Pancreas (tissue), 10 donors: ENCODE measurements at regions not wholly inside any gene's neighbourhood (a gene's known extent, or its start where the extent isn't known, plus 50 kb on each side); places are given as distances from the start of the nearest gene placed in this dataset.

Experiments used
- ATAC-seq, 4 donors: fragments of 200-7000 bp; cut with Tn5 transposase; one replicate each; pipeline versions ENCODE4 v1.8.0 to v1.9.1; 2020; ENCODE audit warnings: mild to moderate bottlenecking in 4 of 4, moderate library complexity in 4 of 4
- DNase-seq, 6 donors: peaks; one replicate each; pipeline ENCODE4 v3.0.0-alpha.2; 2020
- FAIRE-seq: peaks from 2 replicates; lab custom pipeline; 2012; peaks lifted over from hg19 to GRCh38; lab: Jason Lieb, UNC
- H3K27ac ChIP-seq, 4 donors: fragments of 200-600 bp; sonication (generic); 1 replicate in 3 of 4; 2 replicates in 1 of 4; pipeline versions ENCODE4 v1.5.0 to v1.8.0; 2020
- H3K27me3 ChIP-seq, 4 donors: fragments of 200-600 bp; one replicate each; pipeline ENCODE4 v1.8.0; 2021
- H3K36me3 ChIP-seq, 3 donors: fragments of 200-600 bp; sonication (generic) in 1 of 3; one replicate each; pipeline versions ENCODE4 v1.5.0 to v1.8.0; 2020 to 2021
- H3K4me1 ChIP-seq, 3 donors: fragments of 200-600 bp; one replicate each; pipeline ENCODE4 v1.8.0; 2021
- H3K4me3 ChIP-seq, 4 donors: fragments of 200-600 bp; sonication (generic) in 2 of 4; one replicate each; pipeline versions ENCODE4 v1.5.0 to v1.8.0; 2020 to 2021
- H3K9me3 ChIP-seq, 4 donors: fragments of 200-600 bp; one replicate each; pipeline ENCODE4 v1.8.0; 2021
- WGBS, 2 donors: extraction: QIAGEN DNeasy Blood & Tissue Kit; methylation state at CpG; one replicate each; pipeline ENCODE4 v1.1.7; 2013; 5-methylcytosine and 5-hydroxymethylcytosine counted together
- intact Hi-C, 3 donors: fragments of 100-400 bp; cut with DNase I; formaldehyde crosslinking; loops; one replicate each; pipeline versions ENCODE4 v1.11.1 to v1.14.2; 2022
- TF ChIP-seq, protein P1 (sequence below), 4 donors: fragments of 200-600 bp; sonication (generic) in 3 of 4; IDR thresholded peaks; one replicate each; pipeline versions ENCODE4 v1.5.0 to v1.8.0; 2021; ENCODE audit warnings: antibody characterized with exemption in 4 of 4
- donor health status: healthy with polysubstance abuse.
- donor health status: DM: no; HTN: no; CAD: no; lungs with moderate emphysema.
- donor health status: DM: no; HTN: no; CAD: no.
- donor health status: control.
- donor health status: control.
- donor health status: Bipolar disorder and iron deficiency.
- donor health status: DM: yes; HTN: yes; CAD: no.
- donor health status: DM: no; HTN: no; CAD: no.
- donor health status: DM: no; HTN: no; CAD: no.
- donor health status: DM: yes; HTN: yes; CAD: no.

DNA sequence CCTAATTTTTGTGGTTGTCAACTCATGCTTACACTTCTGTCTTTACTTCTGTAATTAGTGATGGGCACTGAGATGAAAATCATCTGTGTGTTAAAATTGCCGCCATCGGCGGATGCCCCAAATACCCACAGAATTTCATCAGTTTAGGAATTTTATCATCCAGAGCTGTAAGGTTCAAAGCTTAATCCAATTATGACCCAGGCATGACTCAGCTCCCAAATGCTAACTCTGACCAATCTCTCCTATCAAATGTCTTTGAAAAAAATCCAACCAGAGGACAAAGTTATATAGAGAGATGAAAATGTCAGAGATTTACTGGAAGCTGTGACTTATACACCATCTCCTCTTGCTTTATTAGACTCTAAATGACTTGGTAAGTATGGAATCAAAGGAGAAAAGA lies 1048.7 kb upstream of the PRKX start:
- no peaks in the 10 kb centered on the region for H3K9me3 ChIP-seq
- H3K4me3 ChIP-seq, result no peak overlapping the region
- no peaks in the 10 kb centered on the region for H3K27me3 ChIP-seq
- 90 to 91% methylated on average over 3 of the region's 3 CpGs for WGBS, 2 donors
- no peak overlapping the region for H3K27ac ChIP-seq
- H3K36me3 ChIP-seq, result no peaks in the 10 kb centered on the region
- DNase-seq, result no peak
- intact Hi-C loops, result no loop called here
- H3K4me1 ChIP-seq, result no peaks in the 10 kb centered on the region
- no peak for ATAC-seq
- TF ChIP-seq, protein P1, sequence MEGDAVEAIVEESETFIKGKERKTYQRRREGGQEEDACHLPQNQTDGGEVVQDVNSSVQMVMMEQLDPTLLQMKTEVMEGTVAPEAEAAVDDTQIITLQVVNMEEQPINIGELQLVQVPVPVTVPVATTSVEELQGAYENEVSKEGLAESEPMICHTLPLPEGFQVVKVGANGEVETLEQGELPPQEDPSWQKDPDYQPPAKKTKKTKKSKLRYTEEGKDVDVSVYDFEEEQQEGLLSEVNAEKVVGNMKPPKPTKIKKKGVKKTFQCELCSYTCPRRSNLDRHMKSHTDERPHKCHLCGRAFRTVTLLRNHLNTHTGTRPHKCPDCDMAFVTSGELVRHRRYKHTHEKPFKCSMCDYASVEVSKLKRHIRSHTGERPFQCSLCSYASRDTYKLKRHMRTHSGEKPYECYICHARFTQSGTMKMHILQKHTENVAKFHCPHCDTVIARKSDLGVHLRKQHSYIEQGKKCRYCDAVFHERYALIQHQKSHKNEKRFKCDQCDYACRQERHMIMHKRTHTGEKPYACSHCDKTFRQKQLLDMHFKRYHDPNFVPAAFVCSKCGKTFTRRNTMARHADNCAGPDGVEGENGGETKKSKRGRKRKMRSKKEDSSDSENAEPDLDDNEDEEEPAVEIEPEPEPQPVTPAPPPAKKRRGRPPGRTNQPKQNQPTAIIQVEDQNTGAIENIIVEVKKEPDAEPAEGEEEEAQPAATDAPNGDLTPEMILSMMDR (IDR thresholded peaks at IDR 0.05), result no peak
- no peak for FAIRE-seq

DNA sequence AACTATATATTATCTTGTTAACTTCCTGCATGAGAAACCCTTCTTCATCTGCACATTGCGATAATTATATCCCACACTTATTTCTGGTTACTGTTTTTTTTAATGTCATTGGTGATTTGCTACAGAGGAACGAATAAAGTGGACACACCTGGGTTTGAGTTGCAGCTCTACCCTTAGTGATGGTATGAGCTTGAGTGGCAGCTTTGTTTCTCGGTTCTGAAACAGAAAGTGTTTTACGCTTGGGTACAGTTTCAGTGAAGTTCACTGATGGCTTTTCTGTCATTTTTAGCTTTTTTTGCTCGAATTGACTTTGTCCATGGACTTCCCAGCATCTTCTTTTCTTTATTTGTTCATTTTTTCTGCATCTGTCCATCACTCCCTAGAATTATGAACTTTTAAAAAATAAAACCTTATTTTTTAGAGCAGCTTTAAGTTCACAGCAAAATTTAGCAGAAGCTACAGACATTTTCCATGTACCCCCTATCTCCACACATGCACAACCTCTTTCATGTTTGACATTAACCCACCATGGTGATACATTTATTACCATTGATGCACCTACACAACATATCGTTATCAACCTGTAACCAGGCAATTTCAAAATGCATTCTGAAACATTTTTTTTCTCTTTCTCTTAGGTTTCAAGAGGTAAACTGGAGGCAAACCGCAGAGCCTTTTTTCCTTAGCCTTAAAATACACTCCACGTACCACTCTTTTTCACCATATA lies 1041.6 kb upstream of the PRKX start:
- Histone ChIP-seq H3K36me3 (no peaks in the 10 kb centered on the region), H3K27ac (no peak overlapping the region), H3K27me3 (no peaks in the 10 kb centered on the region), H3K4me3 (no peak overlapping the region), H3K9me3 (peaks cover 0 to 3% (median 0%) of the 10 kb centered on the region in 4 donors), H3K4me1 (no peaks in the 10 kb centered on the region)
- intact Hi-C loops, result no loop called here
- no peak for FAIRE-seq
- DNase-seq, result no peak
- 71 to 72% methylated on average over 8 of the region's 8 CpGs for WGBS, 2 donors
- TF ChIP-seq, protein P1 (IDR thresholded peaks at IDR 0.05), result no peak
- ATAC-seq, result no peak

DNA sequence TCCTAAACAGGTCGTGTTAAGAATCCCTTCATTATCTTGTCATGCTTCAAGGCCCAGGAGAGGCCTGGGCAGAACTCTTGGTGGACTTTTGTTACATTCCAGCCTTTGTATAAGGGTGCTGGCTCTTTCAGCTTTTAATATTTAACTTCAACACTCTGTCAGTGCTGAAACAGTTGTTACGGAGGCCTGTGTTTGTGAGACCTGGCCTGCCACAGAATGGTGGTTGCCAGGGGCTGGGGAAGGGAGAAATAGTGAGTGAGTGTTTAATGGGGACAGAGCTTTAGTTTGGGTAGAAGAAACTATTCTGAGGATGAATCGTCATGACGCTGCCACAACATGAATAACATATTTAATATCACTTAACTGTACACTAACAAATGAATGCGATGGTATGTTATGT lies 1027.6 kb upstream of the PRKX start:
- ATAC-seq (no peak), FAIRE-seq (no peak), DNase-seq (no peak)
- no peaks in the 10 kb centered on the region for H3K36me3 ChIP-seq
- H3K27ac ChIP-seq, result no peak overlapping the region
- TF ChIP-seq, protein P1 (IDR thresholded peaks at IDR 0.05), result no peak
- WGBS, 2 donors, result 37 to 46% methylated on average over 5 of the region's 5 CpGs
- intact Hi-C loops, result no loop called here
- no peak overlapping the region for H3K4me3 ChIP-seq
- H3K9me3 ChIP-seq, result no peaks in the 10 kb centered on the region
- H3K27me3 ChIP-seq, result no peaks in the 10 kb centered on the region
- H3K4me1 ChIP-seq, result no peaks in the 10 kb centered on the region

GRCh38 chrX:4735299-4735698 lies 1021.9 kb upstream of the PRKX start:
- Histone ChIP-seq H3K27ac (no peak overlapping the region), H3K27me3 (no peaks in the 10 kb centered on the region), H3K4me1 (no peaks in the 10 kb centered on the region), H3K4me3 (no peak overlapping the region), H3K9me3 (no peaks in the 10 kb centered on the region), H3K36me3 (no peaks in the 10 kb centered on the region)
- DNase-seq, result no peak
- 86 to 87% methylated on average over 2 of the region's 2 CpGs for WGBS, 2 donors
- ATAC-seq, result no peak
- TF ChIP-seq, protein P1 (IDR thresholded peaks at IDR 0.05), result no peak
- no peak for FAIRE-seq
- intact Hi-C loops, result no loop called here
